ES-I3 (cell line): ENCODE measurements at regions not wholly inside any gene's neighbourhood (a gene's known extent, or its start where the extent isn't known, plus 50 kb on each side); places are given as distances from the start of the nearest gene placed in this dataset.

Experiments
- H3K36me3 ChIP-seq: 2 replicates; pipeline ENCODE4 v1.6.1; 2013; ENCODE audit warnings: mild to moderate bottlenecking, low read length, control low read depth, moderate library complexity; ENCODE audit not compliant: insufficient read depth
- H3K4me1 ChIP-seq: 2 replicates; pipeline ENCODE4 v1.6.1; 2013; ENCODE audit warnings: mild to moderate bottlenecking, control low read depth, low read length; ENCODE audit not compliant: insufficient read depth
- H3K9ac ChIP-seq: 2 replicates; pipeline ENCODE4 v1.6.1; 2013; ENCODE audit warnings: low read depth, mild to moderate bottlenecking, low read length, moderate library complexity
- H3K9me3 ChIP-seq: 2 replicates; pipeline ENCODE4 v1.6.1; 2013; ENCODE audit warnings: mild to moderate bottlenecking, low read length, moderate library complexity; ENCODE audit not compliant: control insufficient read depth, insufficient read depth

DNA sequence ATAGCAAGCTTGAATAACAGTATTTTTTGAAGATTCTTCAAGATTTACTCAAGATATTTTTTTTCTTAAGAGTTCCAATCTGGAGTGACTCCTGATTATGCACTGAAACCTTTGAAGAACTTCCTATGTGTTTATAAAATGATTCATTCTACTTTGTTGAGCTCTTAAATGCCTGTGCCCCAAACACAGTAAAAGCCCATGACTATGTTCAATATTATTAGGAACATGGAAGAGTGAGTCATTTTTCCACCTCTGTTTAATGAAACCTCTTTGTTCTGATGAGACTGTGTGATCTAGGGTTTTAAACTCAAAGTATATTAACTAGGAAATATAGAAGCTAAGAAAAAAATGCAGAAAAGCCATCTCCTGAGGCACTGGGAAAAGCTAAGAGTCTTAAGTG is 415.0 kb upstream of the FBXO33 start:
- H3K36me3 ChIP-seq = no peaks in the 10 kb centered on the region
- H3K9ac ChIP-seq = no peak overlapping the region
- H3K9me3 ChIP-seq = no peaks in the 10 kb centered on the region
- no peaks in the 10 kb centered on the region for H3K4me1 ChIP-seq

- Histone ChIP-seq H3K9me3 (no peaks in the 10 kb centered on the region), H3K36me3 (no peaks in the 10 kb centered on the region), H3K9ac (no peak overlapping the region), H3K4me1 (no peaks in the 10 kb centered on the region)
These were observed 411.6 kb upstream of the FBXO33 start for GRCh38 chr14:39843881-39844280.

- H3K9ac ChIP-seq = no peak overlapping the region
- no peaks in the 10 kb centered on the region for H3K9me3 ChIP-seq
- no peaks in the 10 kb centered on the region for H3K36me3 ChIP-seq
- H3K4me1 ChIP-seq = no peaks in the 10 kb centered on the region
These were observed 408.9 kb upstream of the FBXO33 start for GRCh38 chr14:39841088-39841487.

DNA sequence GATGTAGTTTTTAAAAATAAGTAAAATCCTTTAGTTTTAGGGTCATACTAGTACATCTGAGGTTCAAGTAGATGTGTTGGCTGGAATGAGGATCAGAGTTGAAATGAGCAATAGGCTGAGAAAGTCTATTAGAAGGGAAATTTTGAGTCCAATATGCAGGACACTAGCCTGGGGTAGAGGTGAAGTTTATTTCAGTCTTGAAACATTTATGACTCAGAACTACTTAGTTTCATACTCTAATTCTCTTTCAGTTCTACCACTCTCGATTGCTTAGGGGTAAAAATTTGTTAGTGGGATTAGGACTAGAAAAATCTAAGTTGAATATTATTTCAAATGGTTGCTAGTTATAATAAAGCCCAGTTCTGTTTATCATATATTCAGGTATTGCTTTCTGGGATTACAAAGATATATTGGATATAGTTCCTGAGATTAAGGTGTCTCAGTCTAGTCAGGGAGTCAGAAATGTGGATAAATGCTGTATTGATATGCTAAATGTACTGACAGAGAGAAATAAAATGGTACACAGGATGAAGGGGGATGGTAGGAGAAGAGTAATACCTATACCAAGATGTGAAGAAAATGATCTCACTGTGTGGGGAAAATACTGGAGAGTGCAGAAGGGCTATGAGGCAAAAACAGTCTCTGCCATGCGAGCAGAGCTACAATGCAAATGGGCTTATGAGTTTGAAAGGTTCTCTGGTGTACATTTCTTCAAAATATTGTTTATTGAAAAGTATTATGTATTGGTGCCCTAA is 395.8 kb upstream of the FBXO33 start:
- Histone ChIP-seq H3K9ac (no peak overlapping the region), H3K4me1 (no peaks in the 10 kb centered on the region), H3K9me3 (no peaks in the 10 kb centered on the region), H3K36me3 (no peaks in the 10 kb centered on the region)

- no peaks in the 10 kb centered on the region for H3K36me3 ChIP-seq
- no peaks in the 10 kb centered on the region for H3K4me1 ChIP-seq
- no peaks in the 10 kb centered on the region for H3K9me3 ChIP-seq
- H3K9ac ChIP-seq = no peak overlapping the region
These were observed 380.5 kb upstream of the FBXO33 start for GRCh38 chr14:39812532-39813320.

GRCh38 chr14:39807271-39807670 is 375.0 kb upstream of the FBXO33 start:
- Histone ChIP-seq H3K4me1 (no peaks in the 10 kb centered on the region; the same call in 1 of the 2 replicates), H3K9ac (no peak overlapping the region), H3K36me3 (no peaks in the 10 kb centered on the region), H3K9me3 (no peaks in the 10 kb centered on the region)

GRCh38 chr14:39784461-39784860 is 352.2 kb upstream of the FBXO33 start:
- no peaks in the 10 kb centered on the region; the same call in 1 of the 2 replicates for H3K4me1 ChIP-seq
- no peaks in the 10 kb centered on the region for H3K9me3 ChIP-seq
- H3K36me3 ChIP-seq = no peaks in the 10 kb centered on the region; the same call in 1 of the 2 replicates
- no peak overlapping the region for H3K9ac ChIP-seq

- no peaks in the 10 kb centered on the region; the same call in 1 of the 2 replicates for H3K4me1 ChIP-seq
- H3K9ac ChIP-seq = no peak overlapping the region
- no peaks in the 10 kb centered on the region; the same call in 1 of the 2 replicates for H3K36me3 ChIP-seq
- no peaks in the 10 kb centered on the region for H3K9me3 ChIP-seq
These were observed 349.2 kb upstream of the FBXO33 start for GRCh38 chr14:39781466-39781865.

- H3K36me3 ChIP-seq = no peaks in the 10 kb centered on the region
- H3K9ac ChIP-seq = no peak overlapping the region
- no peaks in the 10 kb centered on the region for H3K9me3 ChIP-seq
- no peaks in the 10 kb centered on the region; the same call in 1 of the 2 replicates for H3K4me1 ChIP-seq
These were observed 341.3 kb upstream of the FBXO33 start for GRCh38 chr14:39773387-39774126.

DNA sequence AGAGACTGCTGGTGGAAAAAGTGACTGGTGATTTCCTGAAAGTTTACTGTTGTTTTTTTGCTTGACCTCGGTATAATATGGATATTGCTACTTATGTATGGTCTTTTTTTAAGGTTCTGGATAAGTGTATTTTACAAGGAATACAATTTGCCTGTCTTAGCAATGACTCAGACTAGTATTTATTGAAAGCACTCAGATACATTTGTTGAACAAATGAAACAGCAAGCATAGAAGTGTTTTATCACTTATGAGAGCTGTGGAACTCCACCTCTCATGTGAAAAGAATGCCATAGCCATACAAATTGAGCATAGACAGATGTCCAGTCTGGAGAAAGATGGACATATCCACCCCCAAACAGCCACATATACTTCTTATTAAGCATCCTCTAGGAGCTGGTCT is 340.4 kb upstream of the FBXO33 start:
- Histone ChIP-seq H3K9me3 (no peaks in the 10 kb centered on the region), H3K36me3 (no peaks in the 10 kb centered on the region), H3K4me1 (no peaks in the 10 kb centered on the region; the same call in 1 of the 2 replicates), H3K9ac (no peak overlapping the region)

DNA sequence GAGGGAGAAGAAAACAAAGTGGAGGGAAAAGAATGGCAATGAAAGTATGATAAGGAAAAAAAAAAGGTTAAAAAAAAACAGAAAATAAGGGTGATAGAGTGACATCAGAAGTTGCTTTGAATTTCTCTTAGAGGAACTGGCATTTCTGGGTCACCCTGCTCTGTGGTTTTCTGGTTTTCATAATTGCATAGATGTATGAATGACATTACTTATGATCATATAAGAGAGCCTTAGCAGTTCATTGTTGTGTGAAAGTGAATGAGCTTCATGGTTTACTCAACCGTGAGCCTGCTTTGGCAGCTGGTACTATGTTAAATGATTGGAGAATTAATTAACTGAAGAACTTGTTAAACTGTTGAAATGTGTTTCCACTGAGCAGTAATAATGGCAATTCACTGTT is 336.4 kb upstream of the FBXO33 start:
- Histone ChIP-seq H3K9me3 (no peaks in the 10 kb centered on the region), H3K9ac (no peak overlapping the region), H3K4me1 (no peaks in the 10 kb centered on the region; the same call in 1 of the 2 replicates), H3K36me3 (no peaks in the 10 kb centered on the region)

DNA sequence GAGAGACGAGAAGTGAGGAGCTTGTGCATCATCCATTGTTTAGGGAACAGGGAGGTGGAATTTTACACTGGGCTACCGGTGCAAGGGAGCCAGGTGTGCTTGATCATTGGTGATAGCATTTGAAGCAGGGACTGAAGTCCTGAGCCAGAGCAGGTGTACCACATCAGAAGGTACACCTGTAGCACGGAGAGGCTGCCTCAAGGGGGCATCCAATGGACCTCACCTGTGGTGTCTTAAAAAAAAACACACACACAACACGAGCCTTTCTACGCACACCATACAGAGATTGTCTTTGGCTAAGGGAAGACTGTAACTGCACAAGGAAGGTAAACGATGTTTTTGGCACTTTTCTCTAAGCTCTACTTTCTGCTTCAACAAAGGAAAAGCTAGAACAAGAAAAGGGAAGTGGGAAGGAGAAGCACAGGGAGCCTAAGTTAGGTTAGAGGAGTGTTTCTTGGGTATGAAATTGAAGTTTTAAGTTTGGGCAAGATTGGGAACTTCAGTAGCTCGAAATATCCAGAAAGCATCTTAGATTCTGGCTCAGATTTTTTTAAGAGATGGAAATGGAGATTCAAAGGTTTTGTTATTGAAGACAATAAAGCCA is 334.3 kb upstream of the FBXO33 start:
- Histone ChIP-seq H3K36me3 (no peaks in the 10 kb centered on the region), H3K4me1 (no peaks in the 10 kb centered on the region), H3K9ac (no peak overlapping the region), H3K9me3 (no peaks in the 10 kb centered on the region)

- no peaks in the 10 kb centered on the region for H3K36me3 ChIP-seq
- no peaks in the 10 kb centered on the region for H3K9me3 ChIP-seq
- H3K9ac ChIP-seq = no peak overlapping the region
- no peaks in the 10 kb centered on the region for H3K4me1 ChIP-seq
These were observed 333.4 kb upstream of the FBXO33 start for GRCh38 chr14:39765676-39766075.

DNA sequence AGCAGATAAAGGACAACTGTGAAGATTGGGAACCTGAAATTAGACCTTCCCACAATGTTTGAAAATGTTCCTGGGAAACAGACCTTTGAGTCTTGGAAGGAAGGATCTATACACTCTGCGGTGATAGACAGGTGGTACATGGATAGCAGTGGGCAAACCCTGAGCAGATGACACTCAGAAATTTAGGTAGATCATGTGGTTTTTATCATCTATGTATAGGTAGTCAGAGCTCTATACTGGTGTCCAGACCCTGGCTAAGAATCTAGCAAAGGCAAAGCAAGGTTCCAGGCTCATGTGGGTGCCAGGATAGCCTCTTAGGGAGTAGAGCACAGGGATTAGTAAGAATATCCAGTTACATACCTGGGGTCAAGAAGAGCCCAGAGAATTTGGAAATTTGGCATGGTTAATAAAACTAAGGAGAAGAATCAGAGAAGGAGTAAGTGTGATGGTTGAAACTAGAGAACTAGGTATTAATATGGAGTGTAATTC is 331.2 kb upstream of the FBXO33 start:
- Histone ChIP-seq H3K9ac (no peak overlapping the region), H3K9me3 (no peaks in the 10 kb centered on the region), H3K36me3 (no peaks in the 10 kb centered on the region), H3K4me1 (no peaks in the 10 kb centered on the region)
